ENCODE measurements at regions not wholly inside any gene's neighbourhood (a gene's known extent, or its start where the extent isn't known, plus 50 kb on each side); places are given as distances from the start of the nearest gene placed in this dataset.

- DNase-seq: no peak
Measured at GRCh38 chr6:148222846-148223245, 119.8 kb upstream of the SASH1 start.

GRCh38 chr6:148223424-148223842 is 119.2 kb upstream of the SASH1 start:
- no peak for DNase-seq

- no peak for DNase-seq
Measured at GRCh38 chr6:148225871-148226270, 116.8 kb upstream of the SASH1 start.

- DNase-seq: no peak
Measured at GRCh38 chr6:148226284-148226683, 116.4 kb upstream of the SASH1 start.

- DNase-seq: no peak
Measured at GRCh38 chr6:148231572-148231971, 111.1 kb upstream of the SASH1 start.

GRCh38 chr6:148235446-148235845 is 107.2 kb upstream of the SASH1 start:
- no peak for DNase-seq

- DNase-seq: no peak
Measured at GRCh38 chr6:148238713-148239112, 103.9 kb upstream of the SASH1 start.

- no peak for DNase-seq
Measured at GRCh38 chr6:148239215-148239614, 103.4 kb upstream of the SASH1 start.

- no peak for DNase-seq
Measured at GRCh38 chr6:148239801-148240460, 102.7 kb upstream of the SASH1 start.

- no peak for DNase-seq
Measured at GRCh38 chr6:148240461-148240840, 102.2 kb upstream of the SASH1 start.

GRCh38 chr6:148240861-148241477 is 101.7 kb upstream of the SASH1 start:
- no peak for DNase-seq

GRCh38 chr6:148242180-148242579 is 100.5 kb upstream of the SASH1 start:
- DNase-seq: no peak

GRCh38 chr6:148244217-148244935 is 98.3 kb upstream of the SASH1 start:
- no peak for DNase-seq

- DNase-seq: no peak
Measured at GRCh38 chr6:148247386-148248063, 95.1 kb upstream of the SASH1 start.

GRCh38 chr6:148249160-148249559 is 93.5 kb upstream of the SASH1 start:
- no peak for DNase-seq

- no peak for DNase-seq
Measured at GRCh38 chr6:148249679-148250375, 92.8 kb upstream of the SASH1 start.

GRCh38 chr6:148250975-148251685 is 91.5 kb upstream of the SASH1 start:
- DNase-seq: no peak

- no peak for DNase-seq
Measured at GRCh38 chr6:148251891-148252290, 90.7 kb upstream of the SASH1 start.

- no peak for DNase-seq
Measured at GRCh38 chr6:148257810-148258209, 84.8 kb upstream of the SASH1 start.

GRCh38 chr6:148258868-148259267 is 83.8 kb upstream of the SASH1 start:
- no peak for DNase-seq

GRCh38 chr6:148261470-148261869 is 81.2 kb upstream of the SASH1 start:
- no peak for DNase-seq

GRCh38 chr6:148263010-148263409 is 79.6 kb upstream of the SASH1 start:
- no peak for DNase-seq
